CD14-positive monocyte (primary cell): ENCODE measurements at regions not wholly inside any gene's neighbourhood (a gene's known extent, or its start where the extent isn't known, plus 50 kb on each side); places are given as distances from the start of the nearest gene placed in this dataset.

Source experiments
- DNase-seq, 3 donors: peaks; one replicate each; pipeline ENCODE4 v3.0.0-alpha.2; 2011 to 2022
- H2AFZ ChIP-seq: 2 replicates; pipeline ENCODE4 v1.6.0; 2012; ENCODE audit warnings: mild to moderate bottlenecking, low read depth, low read length, inconsistent platforms; ENCODE audit not compliant: insufficient read depth, poor library complexity, severe bottlenecking
- H3K27ac ChIP-seq, 2 donors: 1 replicate in 1 of 2; 2 replicates in 1 of 2; pipeline ENCODE4 v1.5.1; 2012 to 2013; ENCODE audit warnings: low read length in 2 of 2, control low read depth in 1 of 2, inconsistent platforms in 1 of 2, low read depth in 1 of 2, mild to moderate bottlenecking in 1 of 2
- H3K27me3 ChIP-seq, 2 donors: one replicate each; pipeline versions ENCODE4 v1.6.0 to v1.6.1; 2011 to 2013; ENCODE audit warnings: low read length in 2 of 2; ENCODE audit not compliant: control insufficient read depth in 2 of 2, insufficient read depth in 2 of 2
- H3K36me3 ChIP-seq, 2 donors: replicated peaks in 1 of 2; 1 replicate in 1 of 2; 2 replicates in 1 of 2; pipeline versions ENCODE4 v1.5.1 to v1.6.1; 2012 to 2013; ENCODE audit warnings: low read length in 2 of 2, control low read depth in 1 of 2, inconsistent platforms in 1 of 2, mild to moderate bottlenecking in 1 of 2; ENCODE audit not compliant: insufficient read depth in 2 of 2, control insufficient read depth in 1 of 2
- H3K4me1 ChIP-seq, 2 donors: 1 replicate in 1 of 2; 2 replicates in 1 of 2; pipeline versions ENCODE4 v1.5.1 to v1.6.1; 2012 to 2013; ENCODE audit warnings: low read length in 2 of 2, control low read depth in 1 of 2, inconsistent platforms in 1 of 2, mild to moderate bottlenecking in 1 of 2, moderate library complexity in 1 of 2; ENCODE audit not compliant: insufficient read depth in 2 of 2, control insufficient read depth in 1 of 2
- H3K4me2 ChIP-seq: replicated peaks from 2 replicates; pipeline ENCODE3; 2012; ENCODE audit warnings: low read length, moderate library complexity, mild to moderate bottlenecking; ENCODE audit not compliant: poor library complexity, severe bottlenecking; ENCODE audit errors: extremely low read depth
- H3K4me3 ChIP-seq, 3 experiments: fragments of 200-600 bp in 1 of 3; sonication (generic) in 1 of 3; replicated peaks in 1 of 3; 1 replicate in 2 of 3; 2 replicates in 1 of 3; pipeline ENCODE4 v1.5.1; 2011 to 2013; ENCODE audit warnings: low read length in 3 of 3, mild to moderate bottlenecking in 3 of 3, control low read depth in 2 of 3, low read depth in 2 of 3, inconsistent platforms in 1 of 3, moderate library complexity in 1 of 3
- H3K79me2 ChIP-seq: 2 replicates; pipeline ENCODE4 v1.6.0; 2012; ENCODE audit warnings: mild to moderate bottlenecking, control low read depth, inconsistent platforms, low read length, moderate library complexity; ENCODE audit not compliant: insufficient read depth
- H3K9ac ChIP-seq: 2 replicates; pipeline ENCODE4 v1.6.0; 2017; ENCODE audit warnings: low read length, mild to moderate bottlenecking; ENCODE audit not compliant: insufficient read depth, poor library complexity, severe bottlenecking
- H3K9me3 ChIP-seq, 2 donors: replicated peaks in 1 of 2; 1 replicate in 1 of 2; 2 replicates in 1 of 2; pipeline versions ENCODE4 v1.5.1 to v1.6.1; 2012 to 2013; ENCODE audit warnings: low read length in 2 of 2, control low read depth in 1 of 2; ENCODE audit not compliant: control insufficient read depth in 1 of 2, insufficient read depth in 1 of 2
- H4K20me1 ChIP-seq: 2 replicates; pipeline ENCODE4 v1.6.0; 2012; ENCODE audit warnings: mild to moderate bottlenecking, low read length, control low read depth, moderate library complexity; ENCODE audit not compliant: insufficient read depth
- H3K27ac Mint-ChIP-seq, 7 donors: one replicate each; pipeline ENCODE4 v1.8.0; 2020; ENCODE audit warnings: mild to moderate bottlenecking in 7 of 7, mixed read lengths in 7 of 7, moderate library complexity in 6 of 7, inconsistent platforms in 2 of 7
- H3K27me3 Mint-ChIP-seq, 3 donors: one replicate each; pipeline ENCODE4 v1.8.0; 2021 to 2022; ENCODE audit warnings: low read depth in 3 of 3, mild to moderate bottlenecking in 3 of 3, mixed read lengths in 3 of 3, moderate library complexity in 3 of 3, inconsistent platforms in 1 of 3
- H3K36me3 Mint-ChIP-seq, 2 donors: one replicate each; pipeline ENCODE4 v1.8.0; 2020; ENCODE audit warnings: mixed read lengths in 2 of 2, inconsistent platforms in 1 of 2, mild to moderate bottlenecking in 1 of 2
- H3K4me1 Mint-ChIP-seq: one replicate; pipeline ENCODE4 v1.8.0; 2020; ENCODE audit warnings: mild to moderate bottlenecking, mixed read lengths
- H3K4me3 Mint-ChIP-seq, 2 donors: one replicate each; pipeline ENCODE4 v1.8.0; 2020; ENCODE audit warnings: mild to moderate bottlenecking in 2 of 2, mixed read lengths in 2 of 2, moderate library complexity in 1 of 2
- H3K9me3 Mint-ChIP-seq, 7 donors: one replicate each; pipeline ENCODE4 v1.8.0; 2020 to 2022; ENCODE audit warnings: mixed read lengths in 7 of 7, mild to moderate bottlenecking in 6 of 7, moderate library complexity in 6 of 7, inconsistent platforms in 2 of 7
- CTCF ChIP-seq: fragments of 200-600 bp; IDR thresholded peaks from one replicate; pipeline ENCODE4 v1.8.0; 2022; ENCODE audit warnings: antibody characterized with exemption, mild to moderate bottlenecking
- WGBS: methylation state at CpG from one replicate; pipeline ENCODE4 v1.1.5; 2013; ENCODE audit warnings: missing lambda C conversion rate; ENCODE audit not compliant: insufficient coverage; 5-methylcytosine and 5-hydroxymethylcytosine counted together
- intact Hi-C, 2 donors: fragments of 100-400 bp; cut with micrococcal nuclease; formaldehyde crosslinking; loops; one replicate each; pipeline versions ENCODE4 v1.15.0 to v1.15.1; 2023

GRCh38 chr7:68384581-68384980 is 1213.7 kb upstream of the AUTS2 start:
- Histone ChIP-seq H3K4me1 (no peaks in the 10 kb centered on the region), H3K36me3 (no peaks in the 10 kb centered on the region), H3K79me2 (no peaks in the 10 kb centered on the region), H2AFZ (no peak overlapping the region), H3K4me2 (no peak overlapping the region), H3K27me3 (no peaks in the 10 kb centered on the region), H4K20me1 (no peaks in the 10 kb centered on the region), H3K9me3 (peaks cover 31 to 60% of the 10 kb centered on the region in 2 donors), H3K9ac (no peak overlapping the region), H3K27ac (no peak overlapping the region), H3K4me3 (no peak overlapping the region)
- no peak for TF ChIP-seq CTCF
- peaks cover 5 to 19% (median 13%) of the 10 kb centered on the region in 7 donors for H3K9me3 Mint-ChIP-seq
- intact Hi-C loops: no loop called here
- no peak overlapping the region for H3K27ac Mint-ChIP-seq
- H3K36me3 Mint-ChIP-seq: no peaks in the 10 kb centered on the region
- no peaks in the 10 kb centered on the region for H3K27me3 Mint-ChIP-seq
- H3K4me3 Mint-ChIP-seq: no peak overlapping the region
- H3K4me1 Mint-ChIP-seq: no peaks in the 10 kb centered on the region
- DNase-seq: no peak
- WGBS: 83% methylated on average over 1 of the region's 1 CpG

- Histone ChIP-seq H3K9ac (no peak overlapping the region), H3K27ac (no peak overlapping the region), H3K4me2 (no peak overlapping the region), H3K79me2 (no peaks in the 10 kb centered on the region), H3K4me1 (no peaks in the 10 kb centered on the region), H3K9me3 (peaks cover 45 to 65% of the 10 kb centered on the region in 2 donors), H2AFZ (no peak overlapping the region), H3K4me3 (no peak overlapping the region), H3K27me3 (no peaks in the 10 kb centered on the region), H3K36me3 (no peaks in the 10 kb centered on the region), H4K20me1 (no peaks in the 10 kb centered on the region)
- Mint-ChIP-seq H3K4me1 (no peaks in the 10 kb centered on the region), H3K36me3 (no peaks in the 10 kb centered on the region), H3K4me3 (no peak overlapping the region), H3K27me3 (no peaks in the 10 kb centered on the region), H3K9me3 (peaks cover 12 to 38% (median 23%) of the 10 kb centered on the region in 7 donors), H3K27ac (no peak overlapping the region)
- no peak for TF ChIP-seq CTCF
- intact Hi-C loops: no loop called here
- WGBS: no CpG with 5 or more reads among the region's 2 CpGs
- no peak for DNase-seq
Observed at GRCh38 chr7:68393051-68393450, 1205.2 kb upstream of the AUTS2 start.
